ENCODE measurements at regions not wholly inside any gene's neighbourhood (a gene's known extent, or its start where the extent isn't known, plus 50 kb on each side); places are given as distances from the start of the nearest gene placed in this dataset.

DNA sequence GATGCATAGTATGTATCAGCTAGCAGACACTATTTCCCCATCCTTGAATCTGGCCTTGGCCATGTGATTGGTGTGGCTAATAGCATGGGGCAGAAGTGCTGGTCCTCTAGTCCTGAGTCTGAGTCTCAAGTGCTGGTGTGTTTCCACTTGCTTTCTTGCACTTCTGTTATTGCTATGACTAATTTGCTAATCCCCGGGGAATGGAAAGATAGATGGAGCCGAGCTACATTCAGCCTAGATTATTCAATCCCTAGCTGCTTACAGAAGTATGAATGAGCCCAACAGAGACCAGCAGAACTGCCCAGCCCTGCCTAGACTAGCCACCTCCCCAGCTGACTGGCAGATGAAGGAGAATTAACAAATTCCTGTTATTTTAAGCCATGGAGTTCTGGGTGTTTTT, 53.2 kb upstream of the SYPL1 start:
- Histone ChIP-seq H3K79me2 (ENCODE audit: control insufficient read depth, insufficient read depth, low read length) (no peaks in the 10 kb centered on the region), H3K4me1 (ENCODE audit: control insufficient read depth in 2 of 2, insufficient read depth in 2 of 2, low read length in 2 of 2) (no peaks in the 10 kb centered on the region), H3K27me3 (replicated peaks in 1 of 4; ENCODE audit: control extremely low read depth in 1 of 4, control insufficient read depth in 3 of 4, insufficient read depth in 4 of 4, low read length in 3 of 4) (peaks cover 0 to 8% (median 0%) of the 10 kb centered on the region in 4 experiments), H2AFZ (ENCODE audit: insufficient read depth, low read depth, low read length, poor library complexity, severe bottlenecking) (no peak overlapping the region), H3K27ac (ENCODE audit: low read length in 2 of 2) (no peak overlapping the region), H3K9me3 (ENCODE audit: control extremely low read depth in 1 of 3, control insufficient read depth in 2 of 3, insufficient read depth in 1 of 3, low read length in 2 of 3) (peaks cover 2 to 14% (median 10%) of the 10 kb centered on the region in 3 donors), H3K4me3 (ENCODE audit: control extremely low read depth in 1 of 5, extremely low read depth in 1 of 5, insufficient read depth in 1 of 5, low read depth in 2 of 5, low read length in 4 of 5) (no peak overlapping the region), H3K9ac (ENCODE audit: low read length) (no peak overlapping the region), H3K36me3 (replicated peaks in 1 of 2; ENCODE audit: control extremely low read depth in 1 of 2, control insufficient read depth in 1 of 2, extremely low read depth in 1 of 2, insufficient read depth in 2 of 2, low read length in 1 of 2) (no peaks in the 10 kb centered on the region), H3K4me2 (replicated peaks; ENCODE audit: low read depth, low read length, poor library complexity, severe bottlenecking) (no peak overlapping the region), H4K20me1 (ENCODE audit: control insufficient read depth, insufficient read depth, low read length, poor library complexity, severe bottlenecking) (no peaks in the 10 kb centered on the region)
- H3K4me1 Mint-ChIP-seq: peaks cover 10% of the 10 kb centered on the region
- POLR2A ChIA-PET: interaction anchor here (0.6 kb wide), 1 partner anchor 49 kb away, joined by 5 read pairs; no protein-coding TSS in a partner anchor
- no peak overlapping the region for H3K4me3 Mint-ChIP-seq
- DNase-seq (peak; percentile 16), ATAC-seq (ENCODE audit: low read depth) (peak; percentile 61)
- H3K27me3 Mint-ChIP-seq: no peaks in the 10 kb centered on the region
- peaks cover 8% of the 10 kb centered on the region for H3K9me3 Mint-ChIP-seq (ENCODE audit: insufficient read depth)
- H3K27ac Mint-ChIP-seq: peak overlapping the region; percentile 1
- intact Hi-C loops (cut with micrococcal nuclease): loop anchor here (5.0 kb wide), 1 partner anchor 288 kb away; the partner anchor contains the start of gene ATXN7L1
- CTCF ChIA-PET: interaction anchor here (0.7 to 11.1 kb wide), 21 partner anchors 11 to 513 kb away, joined by 3 to 159 read pairs (median 4); no protein-coding TSS in a partner anchor
- no CpG with 5 or more reads among the region's 2 CpGs for WGBS (ENCODE audit: insufficient coverage)
- TF ChIP-seq, protein P1, sequence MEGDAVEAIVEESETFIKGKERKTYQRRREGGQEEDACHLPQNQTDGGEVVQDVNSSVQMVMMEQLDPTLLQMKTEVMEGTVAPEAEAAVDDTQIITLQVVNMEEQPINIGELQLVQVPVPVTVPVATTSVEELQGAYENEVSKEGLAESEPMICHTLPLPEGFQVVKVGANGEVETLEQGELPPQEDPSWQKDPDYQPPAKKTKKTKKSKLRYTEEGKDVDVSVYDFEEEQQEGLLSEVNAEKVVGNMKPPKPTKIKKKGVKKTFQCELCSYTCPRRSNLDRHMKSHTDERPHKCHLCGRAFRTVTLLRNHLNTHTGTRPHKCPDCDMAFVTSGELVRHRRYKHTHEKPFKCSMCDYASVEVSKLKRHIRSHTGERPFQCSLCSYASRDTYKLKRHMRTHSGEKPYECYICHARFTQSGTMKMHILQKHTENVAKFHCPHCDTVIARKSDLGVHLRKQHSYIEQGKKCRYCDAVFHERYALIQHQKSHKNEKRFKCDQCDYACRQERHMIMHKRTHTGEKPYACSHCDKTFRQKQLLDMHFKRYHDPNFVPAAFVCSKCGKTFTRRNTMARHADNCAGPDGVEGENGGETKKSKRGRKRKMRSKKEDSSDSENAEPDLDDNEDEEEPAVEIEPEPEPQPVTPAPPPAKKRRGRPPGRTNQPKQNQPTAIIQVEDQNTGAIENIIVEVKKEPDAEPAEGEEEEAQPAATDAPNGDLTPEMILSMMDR (IDR thresholded peaks at IDR 0.05): no peak
- no peak for TF ChIP-seq EZH2 (IDR thresholded peaks at IDR 0.05; ENCODE audit: borderline replicate concordance, insufficient read depth, low read depth, low read length, poor library complexity, severe bottlenecking)

DNA sequence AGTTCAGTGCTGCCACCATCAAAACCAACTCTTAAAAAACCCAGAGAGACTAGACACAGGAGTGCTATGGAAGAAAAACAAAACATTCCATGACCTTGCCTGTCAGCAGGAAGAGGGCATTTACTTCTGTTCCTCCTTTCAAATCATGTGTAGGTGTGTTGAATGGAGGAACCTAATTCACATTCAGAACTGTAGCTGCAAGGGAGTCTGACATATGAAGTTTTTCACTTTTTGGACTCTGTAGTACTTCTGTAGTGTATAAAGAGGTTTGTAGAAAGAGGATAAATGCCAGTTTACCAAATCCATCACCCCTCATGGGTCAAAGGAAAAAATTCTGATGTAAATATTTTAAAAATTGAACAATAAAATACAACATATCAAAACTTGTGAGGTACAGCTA, 51.1 kb upstream of the SYPL1 start:
- Mint-ChIP-seq H3K27me3 (no peaks in the 10 kb centered on the region), H3K27ac (no peak overlapping the region), H3K4me1 (peaks cover 10% of the 10 kb centered on the region), H3K9me3 (ENCODE audit: insufficient read depth) (peaks cover 8% of the 10 kb centered on the region), H3K4me3 (no peak overlapping the region)
- no peak overlapping the region for H3K4me3 ChIP-seq (ENCODE audit: control extremely low read depth in 1 of 5, extremely low read depth in 1 of 5, insufficient read depth in 1 of 5, low read depth in 2 of 5, low read length in 4 of 5)
- H2AFZ ChIP-seq (ENCODE audit: insufficient read depth, low read depth, low read length, poor library complexity, severe bottlenecking): no peak overlapping the region
- no peaks in the 10 kb centered on the region for H3K36me3 ChIP-seq (replicated peaks in 1 of 2; ENCODE audit: control extremely low read depth in 1 of 2, control insufficient read depth in 1 of 2, extremely low read depth in 1 of 2, insufficient read depth in 2 of 2, low read length in 1 of 2)
- H3K4me2 ChIP-seq (replicated peaks; ENCODE audit: low read depth, low read length, poor library complexity, severe bottlenecking): no peak overlapping the region
- H3K4me1 ChIP-seq (ENCODE audit: control insufficient read depth in 2 of 2, insufficient read depth in 2 of 2, low read length in 2 of 2): no peaks in the 10 kb centered on the region
- H3K79me2 ChIP-seq (ENCODE audit: control insufficient read depth, insufficient read depth, low read length): no peaks in the 10 kb centered on the region
- CTCF ChIA-PET: interaction anchor here (0.8 to 11.1 kb wide), 4 partner anchors 10 to 402 kb away, joined by 3 to 159 read pairs (median 32); no protein-coding TSS in a partner anchor
- TF ChIP-seq EZH2 (IDR thresholded peaks at IDR 0.05; ENCODE audit: borderline replicate concordance, insufficient read depth, low read depth, low read length, poor library complexity, severe bottlenecking): no peak
- TF ChIP-seq, protein P1 (IDR thresholded peaks at IDR 0.05): no peak
- no peak overlapping the region for H3K27ac ChIP-seq (ENCODE audit: low read length in 2 of 2)
- no peak for ATAC-seq (ENCODE audit: low read depth)
- no peak for DNase-seq
- H3K9ac ChIP-seq (ENCODE audit: low read length): no peak overlapping the region
- POLR2A ChIA-PET: no interaction called here
- H3K27me3 ChIP-seq (replicated peaks in 1 of 4; ENCODE audit: control extremely low read depth in 1 of 4, control insufficient read depth in 3 of 4, insufficient read depth in 4 of 4, low read length in 3 of 4): peaks cover 0 to 8% (median 0%) of the 10 kb centered on the region in 4 experiments
- peaks cover 2 to 14% (median 10%) of the 10 kb centered on the region in 3 donors for H3K9me3 ChIP-seq (ENCODE audit: control extremely low read depth in 1 of 3, control insufficient read depth in 2 of 3, insufficient read depth in 1 of 3, low read length in 2 of 3)
- intact Hi-C loops (cut with micrococcal nuclease): no loop called here
- no peaks in the 10 kb centered on the region for H4K20me1 ChIP-seq (ENCODE audit: control insufficient read depth, insufficient read depth, low read length, poor library complexity, severe bottlenecking)

Measured in B cell (primary cell).